H1 (cell line): ENCODE measurements at regions not wholly inside any gene's neighbourhood (a gene's known extent, or its start where the extent isn't known, plus 50 kb on each side); places are given as distances from the start of the nearest gene placed in this dataset.

Experiments
- CTCF ChIA-PET: fragments of 300-600 bp; sonication (Branson Sonifier 250); formaldehyde crosslinking; loops from one replicate; lab custom pipeline; 2021; ENCODE audit not compliant: partially characterized antibody; lab: Charles Lee
- POLR2A ChIA-PET: fragments of 300-600 bp; sonication (Branson Sonifier 250); formaldehyde crosslinking; loops from one replicate; lab custom pipeline; 2021; ENCODE audit warnings: inconsistent platforms; ENCODE audit not compliant: partially characterized antibody; lab: Charles Lee
- DNase-seq, 2 experiments: peaks; one replicate each; pipeline versions ENCODE4 v3.0.0 to v3.0.0-alpha.2; 2010 to 2022; ENCODE audit warnings: low spot score in 2 of 2, low read depth in 1 of 2, mixed read lengths in 1 of 2
- FAIRE-seq: peaks from 2 replicates; lab custom pipeline; 2011; peaks lifted over from hg19 to GRCh38; lab: Jason Lieb, UNC
- H2AFZ ChIP-seq: 2 replicates; pipeline ENCODE4 v1.8.1; 2012; ENCODE audit warnings: low read length, inconsistent platforms
- H2AK5ac ChIP-seq: 2 replicates; pipeline ENCODE4 v1.6.1; 2013; ENCODE audit warnings: low read depth, low read length
- H2BK120ac ChIP-seq: replicated peaks from 2 replicates; pipeline ENCODE3; 2013; ENCODE audit warnings: low read depth, low read length, inconsistent platforms
- H2BK12ac ChIP-seq: 2 replicates; pipeline ENCODE4 v1.6.1; 2013; ENCODE audit warnings: low read depth, low read length
- H2BK15ac ChIP-seq: 2 replicates; pipeline ENCODE4 v1.6.1; 2013; ENCODE audit warnings: low read length
- H2BK20ac ChIP-seq: 2 replicates; pipeline ENCODE4 v1.6.1; 2013; ENCODE audit warnings: low read length
- H2BK5ac ChIP-seq: 2 replicates; pipeline ENCODE4 v1.6.1; 2013; ENCODE audit warnings: low read depth, low read length
- H3K14ac ChIP-seq: 2 replicates; pipeline ENCODE4 v1.6.1; 2013; ENCODE audit warnings: inconsistent platforms; ENCODE audit not compliant: insufficient read length
- H3K18ac ChIP-seq: 2 replicates; pipeline ENCODE4 v1.6.1; 2013; ENCODE audit warnings: low read length; ENCODE audit errors: extremely low read depth
- H3K23ac ChIP-seq: 2 replicates; pipeline ENCODE4 v1.6.1; 2013; ENCODE audit warnings: inconsistent platforms; ENCODE audit not compliant: insufficient read length
- H3K23me2 ChIP-seq: 2 replicates; pipeline ENCODE4 v1.6.1; 2013; ENCODE audit warnings: low read depth, low read length
- H3K27ac ChIP-seq: 2 replicates; pipeline ENCODE4 v1.6.1; 2011; ENCODE audit warnings: low read depth, low read length, inconsistent platforms
- H3K27me3 ChIP-seq, 4 experiments: replicated peaks in 1 of 4; 1 replicate in 1 of 4; 2 replicates in 3 of 4; pipeline versions ENCODE4 v1.6.1 to v1.8.1; 2011 to 2013; ENCODE audit warnings: low read length in 3 of 4, mild to moderate bottlenecking in 3 of 4, inconsistent platforms in 2 of 4, mixed read lengths in 2 of 4, moderate library complexity in 1 of 4; ENCODE audit not compliant: control insufficient read depth in 3 of 4, insufficient read depth in 3 of 4; ENCODE audit errors: extremely low read depth in 1 of 4
- H3K36me3 ChIP-seq, 4 experiments: 2 replicates each; pipeline versions ENCODE4 v1.6.1 to v1.8.1; 2011 to 2013; ENCODE audit warnings: mild to moderate bottlenecking in 4 of 4, low read length in 3 of 4, moderate library complexity in 2 of 4, control low read depth in 1 of 4, inconsistent platforms in 1 of 4; ENCODE audit not compliant: insufficient read depth in 4 of 4, control insufficient read depth in 2 of 4
- H3K4ac ChIP-seq: replicated peaks from 2 replicates; pipeline ENCODE3; 2013; ENCODE audit warnings: low read length, low read depth, mixed read lengths, inconsistent platforms; ENCODE audit not compliant: insufficient read length
- H3K4me1 ChIP-seq, 4 experiments: replicated peaks in 1 of 4; 1 replicate in 1 of 4; 2 replicates in 3 of 4; pipeline versions ENCODE4 v1.6.1 to v1.8.1; 2011 to 2013; ENCODE audit warnings: low read length in 3 of 4, inconsistent platforms in 2 of 4, mixed read lengths in 1 of 4; ENCODE audit not compliant: insufficient read depth in 4 of 4, control insufficient read depth in 3 of 4
- H3K4me2 ChIP-seq, 2 experiments: 2 replicates each; pipeline versions ENCODE4 v1.6.1 to v1.8.1; 2011 to 2013; ENCODE audit warnings: low read depth in 2 of 2, low read length in 2 of 2, control low read depth in 1 of 2, inconsistent platforms in 1 of 2, mild to moderate bottlenecking in 1 of 2; ENCODE audit not compliant: insufficient read depth in 1 of 2
- H3K4me3 ChIP-seq, 4 experiments: fragments of 200-600, 300-600 bp in 1 of 4; sonication (generic), shearing (Covaris generic), sonication (Bioruptor Twin) in 1 of 4; 2 replicates each; pipeline versions ENCODE4 v1.5.1 to v1.8.1; 2011 to 2016; ENCODE audit warnings: low read length in 4 of 4, low read depth in 3 of 4, control low read depth in 2 of 4, inconsistent platforms in 2 of 4, mild to moderate bottlenecking in 2 of 4, mixed read lengths in 1 of 4, moderate library complexity in 1 of 4; ENCODE audit not compliant: insufficient read depth in 2 of 4; ENCODE audit errors: extremely low read depth in 1 of 4
- H3K56ac ChIP-seq: replicated peaks from 2 replicates; pipeline ENCODE3; 2013; ENCODE audit warnings: low read depth, mild to moderate bottlenecking, mixed read lengths, low read length, inconsistent platforms; ENCODE audit not compliant: insufficient read length
- H3K79me1 ChIP-seq: 2 replicates; pipeline ENCODE4 v1.6.1; 2013; ENCODE audit warnings: low read depth, low read length, control low read depth
- H3K79me2 ChIP-seq, 2 experiments: 2 replicates each; pipeline versions ENCODE4 v1.6.1 to v1.8.1; 2012 to 2013; ENCODE audit warnings: low read length in 2 of 2, mild to moderate bottlenecking in 2 of 2, inconsistent platforms in 1 of 2; ENCODE audit not compliant: insufficient read depth in 2 of 2, control insufficient read depth in 1 of 2
- H3K9ac ChIP-seq, 4 experiments: replicated peaks in 1 of 4; 1 replicate in 1 of 4; 2 replicates in 3 of 4; pipeline versions ENCODE4 v1.6.1 to v1.8.1; 2011 to 2013; ENCODE audit warnings: low read depth in 3 of 4, low read length in 3 of 4, control low read depth in 2 of 4, mild to moderate bottlenecking in 2 of 4, moderate library complexity in 2 of 4, inconsistent platforms in 1 of 4; ENCODE audit errors: extremely low read depth in 1 of 4
- H3K9me3 ChIP-seq, 2 experiments: 2 replicates each; pipeline versions ENCODE4 v1.6.1 to v1.8.1; 2012 to 2013; ENCODE audit warnings: mild to moderate bottlenecking in 2 of 2, moderate library complexity in 2 of 2, control low read depth in 1 of 2, inconsistent platforms in 1 of 2, low read depth in 1 of 2, low read length in 1 of 2, mixed read lengths in 1 of 2; ENCODE audit not compliant: insufficient read depth in 2 of 2
- H4K20me1 ChIP-seq, 2 experiments: replicated peaks in 1 of 2; 2 replicates each; pipeline versions ENCODE3 to v1.8.1; 2011 to 2013; ENCODE audit warnings: inconsistent platforms in 2 of 2, low read length in 2 of 2, mild to moderate bottlenecking in 1 of 2; ENCODE audit not compliant: insufficient read depth in 2 of 2, control insufficient read depth in 1 of 2
- H4K5ac ChIP-seq: 2 replicates; pipeline ENCODE4 v1.6.1; 2013; ENCODE audit warnings: low read length, low read depth, mixed read lengths, inconsistent platforms; ENCODE audit not compliant: insufficient read length
- H4K8ac ChIP-seq: 2 replicates; pipeline ENCODE4 v1.8.0; 2013; ENCODE audit warnings: mild to moderate bottlenecking, moderate library complexity, low read length, inconsistent platforms; ENCODE audit not compliant: insufficient read depth; ENCODE audit errors: extremely low read depth
- H4K91ac ChIP-seq: replicated peaks from 2 replicates; pipeline ENCODE3; 2013; ENCODE audit warnings: low read length, mixed read lengths, inconsistent platforms; ENCODE audit not compliant: insufficient read length
- ASH2L ChIP-seq: fragments of 200-600, 300-600 bp; sonication (generic); IDR thresholded peaks from one replicate; pipeline ENCODE4 v1.7.1; 2017; ENCODE audit warnings: low read length
- HDAC6 ChIP-seq: IDR thresholded peaks from one replicate; pipeline ENCODE4 v1.7.1; 2012; ENCODE audit warnings: low read depth, mild to moderate bottlenecking, inconsistent platforms, low read length, moderate library complexity
- JUND ChIP-seq: IDR thresholded peaks from 2 replicates; pipeline ENCODE4 v1.6.1; 2011; ENCODE audit warnings: mild to moderate bottlenecking, improper control_type of control experiment, low read length
- SIRT6 ChIP-seq: IDR thresholded peaks from one replicate; pipeline ENCODE4 v1.7.1; 2012; ENCODE audit warnings: low read length, inconsistent platforms
- WGBS, 2 experiments: shearing (Covaris generic) in 1 of 2; methylation state at CpG; one replicate each; pipeline versions ENCODE4 v1.1.6 to v1.1.7; 2013 to 2015; ENCODE audit warnings: low lambda C conversion rate in 2 of 2, mixed read lengths in 2 of 2, inconsistent platforms in 1 of 2, low coverage in 1 of 2, missing lambda C conversion rate in 1 of 2; ENCODE audit not compliant: insufficient replicate concordance in 2 of 2, insufficient coverage in 1 of 2, insufficient read length in 1 of 2; ENCODE audit errors: extremely low coverage in 1 of 2, missing lambda C conversion rate in 1 of 2; 5-methylcytosine and 5-hydroxymethylcytosine counted together

DNA sequence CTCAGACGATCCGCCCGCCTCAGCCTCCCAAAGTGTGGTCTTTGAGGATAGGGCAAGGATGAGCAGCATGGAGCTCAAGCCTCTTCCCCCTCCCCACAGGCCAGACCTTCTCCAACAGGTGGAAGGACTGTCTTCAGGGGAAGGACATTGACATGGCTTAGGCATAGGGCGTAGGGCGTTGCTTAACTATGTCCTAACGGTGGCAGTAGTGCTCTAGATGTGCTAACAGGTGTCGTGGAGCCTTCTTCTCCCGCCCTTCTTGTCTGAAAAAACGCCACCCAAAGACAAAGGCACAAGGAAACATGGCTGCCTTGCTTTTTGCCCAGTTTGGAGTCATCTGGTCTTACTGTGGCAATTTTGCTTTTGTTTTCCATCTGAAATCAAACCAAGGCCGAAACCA, 219.8 kb downstream of the OR13H1 start:
- Histone ChIP-seq H3K9me3 (no peaks in the 10 kb centered on the region), H3K4me3 (no peak overlapping the region), H3K9ac (no peak overlapping the region), H2AK5ac (no peak overlapping the region), H2BK20ac (no peak overlapping the region), H2BK12ac (no peak overlapping the region), H4K91ac (no peak overlapping the region), H3K36me3 (peaks cover 8 to 72% (median 33%) of the 10 kb centered on the region in 4 experiments), H3K4me2 (no peak overlapping the region), H3K23me2 (no peaks in the 10 kb centered on the region), H3K79me2 (no peaks in the 10 kb centered on the region), H3K18ac (no peak overlapping the region), H4K5ac (no peak overlapping the region), H2AFZ (no peak overlapping the region), H3K23ac (no peak overlapping the region), H4K8ac (no peak overlapping the region), H3K27ac (no peak overlapping the region), H2BK120ac (no peak overlapping the region), H3K27me3 (no peaks in the 10 kb centered on the region), H3K4ac (no peak overlapping the region), H4K20me1 (no peaks in the 10 kb centered on the region), H3K79me1 (no peaks in the 10 kb centered on the region), H3K4me1 (no peaks in the 10 kb centered on the region), H3K14ac (no peak overlapping the region), H3K56ac (no peak overlapping the region), H2BK5ac (no peak overlapping the region), H2BK15ac (no peak overlapping the region)
- ChIA-PET POLR2A (no interaction called here), CTCF (no interaction called here)
- TF ChIP-seq SIRT6 (no peak), JUND (no peak), HDAC6 (no peak), ASH2L (no peak)
- FAIRE-seq (no peak), DNase-seq (no peak)
- WGBS, 2 experiments, result 100% methylated on average over 4 of the region's 10 CpGs; no CpG with 5 or more reads in 1 of the 2 experiments
